ENCODE measurements at regions not wholly inside any gene's neighbourhood (a gene's known extent, or its start where the extent isn't known, plus 50 kb on each side); places are given as distances from the start of the nearest gene placed in this dataset.
"Not testable (repeated sequence)": the region's sequence is repeated elsewhere in the genome, so short reads cannot be mapped to it uniquely, and the experiment has no call there.

DNA sequence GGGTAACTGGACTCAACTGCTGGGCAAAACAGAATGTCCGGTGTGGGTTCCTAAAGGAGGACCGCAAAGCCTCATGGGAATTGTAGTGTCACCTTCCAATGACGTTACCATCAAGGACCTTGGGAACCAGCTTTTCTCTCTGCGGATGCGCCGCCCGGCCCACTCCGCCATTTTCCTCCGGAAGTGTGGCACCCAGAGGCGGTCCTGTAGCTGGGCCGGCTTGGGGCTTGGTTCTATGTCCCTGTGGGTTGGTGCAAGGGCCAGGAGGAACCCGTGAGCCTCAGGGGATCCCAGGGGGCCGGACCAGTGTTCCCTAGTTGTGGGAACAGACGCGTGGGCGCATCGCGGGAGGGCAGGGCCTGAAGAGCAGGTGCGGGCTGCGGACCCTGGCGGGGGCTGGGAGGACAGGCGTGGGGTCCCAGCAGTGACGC, 175.1 kb downstream of the CWH43 start:
- H3K27ac Mint-ChIP-seq; H3K4me3 ChIP-seq (ENCODE audit: low read length); CTCF ChIA-PET; intact Hi-C loops (cut with micrococcal nuclease); POLR2A ChIA-PET; H3K9me3 ChIP-seq (ENCODE audit: control insufficient read depth in 2 of 3, low read length in 3 of 3); H3K36me3 ChIP-seq (ENCODE audit: control insufficient read depth in 2 of 3, insufficient read depth in 3 of 3, low read length in 3 of 3); H3K27me3 Mint-ChIP-seq; H3K27me3 ChIP-seq (ENCODE audit: control insufficient read depth in 2 of 2, insufficient read depth in 2 of 2, low read length in 2 of 2); H3K4me1 Mint-ChIP-seq; ATAC-seq; H3K27ac ChIP-seq (ENCODE audit: low read depth, low read length); DNase-seq; H3K4me3 Mint-ChIP-seq; H3K4me1 ChIP-seq (ENCODE audit: control insufficient read depth in 2 of 2, insufficient read depth in 2 of 2, low read length in 2 of 2): not testable (repeated sequence)
- Mint-ChIP-seq H3K9me3 (peaks cover 4 to 26% (median 15%) of the 10 kb centered on the region in 11 donors), H3K36me3 (peaks cover 0 to 11% (median 4%) of the 10 kb centered on the region in 5 donors)

DNA sequence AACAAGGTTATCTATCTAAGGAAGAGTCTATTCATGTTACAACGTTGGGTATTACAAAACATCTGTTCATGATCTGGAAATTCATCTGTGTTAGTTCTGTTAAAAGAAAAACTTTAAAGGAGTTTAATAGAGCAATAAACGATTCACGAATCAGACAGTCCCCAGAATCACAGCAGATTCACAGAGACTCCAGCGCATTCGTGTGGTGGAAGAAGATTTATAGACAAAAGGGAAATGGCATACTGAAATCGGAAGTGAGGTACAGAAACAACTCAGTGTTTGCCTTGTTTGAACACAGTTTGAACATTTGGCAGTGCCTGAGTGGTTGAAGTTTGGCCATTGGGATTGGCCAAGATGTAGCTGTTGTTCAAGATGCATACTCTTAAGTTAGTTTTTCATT, 178.8 kb downstream of the CWH43 start:
- H3K4me3 ChIP-seq (ENCODE audit: low read length); POLR2A ChIA-PET; H3K27me3 ChIP-seq (ENCODE audit: control insufficient read depth in 2 of 2, insufficient read depth in 2 of 2, low read length in 2 of 2); H3K36me3 ChIP-seq (ENCODE audit: control insufficient read depth in 2 of 3, insufficient read depth in 3 of 3, low read length in 3 of 3); H3K27ac ChIP-seq (ENCODE audit: low read depth, low read length); ATAC-seq; H3K27me3 Mint-ChIP-seq; H3K36me3 Mint-ChIP-seq; H3K27ac Mint-ChIP-seq; DNase-seq; CTCF ChIA-PET; H3K9me3 Mint-ChIP-seq; H3K4me1 ChIP-seq (ENCODE audit: control insufficient read depth in 2 of 2, insufficient read depth in 2 of 2, low read length in 2 of 2); H3K9me3 ChIP-seq (ENCODE audit: control insufficient read depth in 2 of 3, low read length in 3 of 3); H3K4me3 Mint-ChIP-seq; H3K4me1 Mint-ChIP-seq; intact Hi-C loops (cut with micrococcal nuclease): not testable (repeated sequence)

DNA sequence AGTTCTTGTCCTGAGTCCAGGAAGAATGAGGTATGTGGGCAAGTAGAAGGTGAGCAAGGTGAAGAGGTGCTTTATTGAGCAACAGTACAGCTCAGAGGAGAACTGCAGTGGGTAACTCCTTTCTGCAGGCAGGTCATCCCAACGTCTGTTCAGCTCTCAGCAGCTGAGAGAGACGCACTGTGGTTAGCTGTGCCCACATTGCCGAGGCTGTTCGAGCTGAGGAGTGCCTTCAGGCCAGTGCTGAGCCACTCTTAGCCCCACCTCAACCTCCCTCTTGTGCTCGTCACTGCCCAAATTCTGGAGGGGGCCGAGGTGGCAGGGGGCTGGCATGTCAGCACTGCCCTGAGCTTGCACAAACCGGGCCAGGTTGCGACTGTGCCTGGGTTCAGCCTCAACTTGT, 191.8 kb downstream of the CWH43 start:
- not testable (repeated sequence) for H3K36me3 Mint-ChIP-seq, DNase-seq

DNA sequence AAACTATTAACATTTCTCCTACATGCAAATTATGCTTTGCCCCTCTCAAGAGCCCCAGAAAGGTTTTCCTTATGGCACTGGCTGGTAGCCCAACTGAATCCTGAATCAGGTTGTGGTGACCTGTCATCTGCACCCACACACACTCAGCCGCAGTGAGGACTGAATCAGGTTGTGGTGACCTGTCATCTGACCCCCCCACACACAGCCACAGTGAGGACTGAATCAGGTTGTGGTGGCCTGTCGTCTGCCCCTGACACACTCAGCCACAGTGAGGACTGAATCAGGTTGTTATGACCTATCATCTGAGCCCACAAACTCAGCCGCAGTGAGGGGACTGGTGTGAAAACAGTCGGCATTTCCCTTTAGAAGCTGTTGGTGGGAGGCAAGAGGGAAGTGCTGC, 195.0 kb downstream of the CWH43 start:
- H3K27me3 Mint-ChIP-seq; ATAC-seq; H3K4me1 ChIP-seq (ENCODE audit: control insufficient read depth in 2 of 2, insufficient read depth in 2 of 2, low read length in 2 of 2); POLR2A ChIA-PET; CTCF ChIA-PET; H3K36me3 ChIP-seq (ENCODE audit: control insufficient read depth in 2 of 3, insufficient read depth in 3 of 3, low read length in 3 of 3); intact Hi-C loops (cut with micrococcal nuclease); H3K9me3 Mint-ChIP-seq; H3K27ac Mint-ChIP-seq; H3K4me1 Mint-ChIP-seq; H3K36me3 Mint-ChIP-seq; H3K4me3 ChIP-seq (ENCODE audit: low read length); H3K27me3 ChIP-seq (ENCODE audit: control insufficient read depth in 2 of 2, insufficient read depth in 2 of 2, low read length in 2 of 2); DNase-seq; H3K9me3 ChIP-seq (ENCODE audit: control insufficient read depth in 2 of 3, low read length in 3 of 3); H3K4me3 Mint-ChIP-seq; H3K27ac ChIP-seq (ENCODE audit: low read depth, low read length): not testable (repeated sequence)

More for the DNA sequence above, 191.8 kb downstream of the CWH43 start:
- ATAC-seq; H3K36me3 ChIP-seq (ENCODE audit: control insufficient read depth in 2 of 3, insufficient read depth in 3 of 3, low read length in 3 of 3); H3K27me3 Mint-ChIP-seq; CTCF ChIA-PET; intact Hi-C loops (cut with micrococcal nuclease); H3K9me3 Mint-ChIP-seq; H3K27me3 ChIP-seq (ENCODE audit: control insufficient read depth in 2 of 2, insufficient read depth in 2 of 2, low read length in 2 of 2); H3K27ac Mint-ChIP-seq; H3K9me3 ChIP-seq (ENCODE audit: control insufficient read depth in 2 of 3, low read length in 3 of 3); H3K4me3 ChIP-seq (ENCODE audit: low read length); H3K4me1 Mint-ChIP-seq; POLR2A ChIA-PET; H3K4me3 Mint-ChIP-seq; H3K27ac ChIP-seq (ENCODE audit: low read depth, low read length); H3K4me1 ChIP-seq (ENCODE audit: control insufficient read depth in 2 of 2, insufficient read depth in 2 of 2, low read length in 2 of 2): not testable (repeated sequence)

DNA sequence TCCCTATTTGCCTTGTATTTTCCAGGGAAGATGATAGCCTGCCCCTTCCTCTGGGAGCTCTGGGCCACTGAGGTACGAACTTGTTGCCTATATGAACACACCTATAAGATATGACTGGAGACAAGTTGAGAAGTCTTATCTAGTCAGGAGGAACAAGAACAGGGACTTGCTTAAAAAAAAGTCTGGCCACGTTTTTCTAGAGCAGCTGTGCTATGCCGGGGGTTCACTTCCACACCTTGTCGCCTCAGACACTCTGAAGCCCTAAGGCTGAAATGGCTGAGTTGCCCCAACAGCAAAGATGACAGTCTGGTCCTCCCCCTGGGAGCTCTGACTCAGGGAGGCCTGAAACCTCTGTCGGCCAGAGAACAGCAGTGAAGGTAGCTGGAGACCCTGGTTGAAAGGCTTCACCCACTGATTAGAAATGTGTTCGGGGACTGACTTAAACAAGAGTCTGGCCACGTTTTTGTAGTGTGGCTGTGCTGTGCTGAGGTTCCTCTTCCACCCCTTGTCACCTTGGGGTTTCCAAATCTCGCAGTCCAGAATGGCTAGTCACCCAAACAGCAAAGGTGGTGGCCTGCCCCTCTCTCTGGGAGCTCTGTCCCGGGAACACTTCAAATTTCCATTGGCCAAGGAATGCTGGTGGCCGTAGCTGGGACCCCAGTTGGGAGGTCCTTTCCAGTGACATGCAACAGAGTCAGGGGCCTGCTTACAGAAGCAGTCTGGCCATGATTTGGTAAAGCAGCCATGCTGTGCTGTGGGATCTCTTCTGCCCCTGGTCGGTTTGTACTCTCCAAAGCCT, 225.5 kb downstream of the CWH43 start:
- POLR2A ChIA-PET; intact Hi-C loops (cut with micrococcal nuclease); H3K4me1 Mint-ChIP-seq; H3K36me3 ChIP-seq (ENCODE audit: control insufficient read depth in 2 of 3, insufficient read depth in 3 of 3, low read length in 3 of 3); CTCF ChIA-PET; DNase-seq; H3K27ac ChIP-seq (ENCODE audit: low read depth, low read length); H3K27me3 ChIP-seq (ENCODE audit: control insufficient read depth in 2 of 2, insufficient read depth in 2 of 2, low read length in 2 of 2); H3K4me3 Mint-ChIP-seq; H3K27me3 Mint-ChIP-seq; ATAC-seq; H3K4me1 ChIP-seq (ENCODE audit: control insufficient read depth in 2 of 2, insufficient read depth in 2 of 2, low read length in 2 of 2); H3K9me3 ChIP-seq (ENCODE audit: control insufficient read depth in 2 of 3, low read length in 3 of 3); H3K27ac Mint-ChIP-seq; H3K36me3 Mint-ChIP-seq; H3K4me3 ChIP-seq (ENCODE audit: low read length): not testable (repeated sequence)
- H3K9me3 Mint-ChIP-seq: peaks cover 5 to 39% (median 24%) of the 10 kb centered on the region in 11 donors

DNA sequence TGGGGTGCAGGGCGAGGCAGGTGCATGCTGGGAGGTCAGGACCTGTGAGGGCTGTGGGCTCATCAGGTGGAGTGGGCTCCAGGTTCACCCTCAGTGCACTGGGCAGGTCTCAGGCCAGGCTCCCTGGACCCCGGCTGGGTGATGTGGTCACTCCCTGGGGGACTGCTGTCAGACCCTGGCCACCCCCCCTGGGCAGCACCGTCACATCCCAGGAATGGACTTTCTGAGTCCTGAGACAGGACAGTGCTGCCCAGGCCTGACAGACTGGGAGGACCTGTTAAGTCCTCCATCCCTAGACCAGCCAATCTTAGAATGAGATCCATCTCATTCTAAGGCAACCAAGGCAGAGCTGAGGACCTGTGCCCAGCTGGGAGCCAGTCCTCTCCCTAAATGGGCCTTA, 227.2 kb downstream of the CWH43 start:
- H3K36me3 Mint-ChIP-seq; H3K4me3 Mint-ChIP-seq; intact Hi-C loops (cut with micrococcal nuclease); ATAC-seq; H3K4me1 Mint-ChIP-seq; H3K9me3 ChIP-seq (ENCODE audit: control insufficient read depth in 2 of 3, low read length in 3 of 3); H3K27me3 Mint-ChIP-seq; DNase-seq; H3K27ac Mint-ChIP-seq; H3K4me3 ChIP-seq (ENCODE audit: low read length); H3K27ac ChIP-seq (ENCODE audit: low read depth, low read length); CTCF ChIA-PET; POLR2A ChIA-PET; H3K4me1 ChIP-seq (ENCODE audit: control insufficient read depth in 2 of 2, insufficient read depth in 2 of 2, low read length in 2 of 2); H3K27me3 ChIP-seq (ENCODE audit: control insufficient read depth in 2 of 2, insufficient read depth in 2 of 2, low read length in 2 of 2); H3K36me3 ChIP-seq (ENCODE audit: control insufficient read depth in 2 of 3, insufficient read depth in 3 of 3, low read length in 3 of 3): not testable (repeated sequence)
- peaks cover 5 to 42% (median 30%) of the 10 kb centered on the region in 11 donors for H3K9me3 Mint-ChIP-seq

DNA sequence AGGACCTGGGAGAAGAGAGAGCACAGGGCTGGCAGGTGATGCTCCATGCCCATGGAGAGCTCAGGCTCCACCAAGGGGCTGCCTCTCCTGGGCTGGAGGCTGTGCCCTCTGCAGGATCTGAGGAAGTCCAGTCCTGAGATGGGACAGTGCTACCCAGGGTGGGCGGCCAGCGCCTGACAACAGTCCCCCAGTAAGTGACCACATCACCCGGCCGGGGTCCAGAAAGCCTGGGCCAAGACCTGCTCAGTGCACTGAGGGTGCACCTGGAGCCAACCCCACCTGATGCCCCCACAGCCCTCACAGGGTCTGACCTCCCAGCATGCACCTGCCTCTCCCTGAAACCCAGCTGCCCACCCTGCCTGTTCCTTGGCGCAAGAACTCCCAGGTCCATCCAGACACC, 227.7 kb downstream of the CWH43 start:
- POLR2A ChIA-PET; H3K36me3 Mint-ChIP-seq; intact Hi-C loops (cut with micrococcal nuclease); DNase-seq; H3K4me3 Mint-ChIP-seq; H3K4me3 ChIP-seq (ENCODE audit: low read length); CTCF ChIA-PET; H3K9me3 ChIP-seq (ENCODE audit: control insufficient read depth in 2 of 3, low read length in 3 of 3); H3K27me3 ChIP-seq (ENCODE audit: control insufficient read depth in 2 of 2, insufficient read depth in 2 of 2, low read length in 2 of 2); H3K36me3 ChIP-seq (ENCODE audit: control insufficient read depth in 2 of 3, insufficient read depth in 3 of 3, low read length in 3 of 3); H3K27me3 Mint-ChIP-seq; H3K4me1 ChIP-seq (ENCODE audit: control insufficient read depth in 2 of 2, insufficient read depth in 2 of 2, low read length in 2 of 2); H3K4me1 Mint-ChIP-seq; H3K27ac Mint-ChIP-seq; H3K27ac ChIP-seq (ENCODE audit: low read depth, low read length): not testable (repeated sequence)
- ATAC-seq: peak; percentile 38
- peaks cover 5 to 42% (median 30%) of the 10 kb centered on the region in 11 donors for H3K9me3 Mint-ChIP-seq

Measured in naive thymus-derived CD4-positive, alpha-beta T cell (primary cell).